Body of pancreas (tissue), 4 donors: ENCODE measurements at regions not wholly inside any gene's neighbourhood (a gene's known extent, or its start where the extent isn't known, plus 50 kb on each side); places are given as distances from the start of the nearest gene placed in this dataset.

Experiments used
- POLR2A ChIP-seq, 3 donors: fragments of 450-650 bp; IDR thresholded peaks; one replicate each; pipeline ENCODE4 v1.6.1; 2016; ENCODE audit warnings: antibody characterized with exemption in 3 of 3, mild to moderate bottlenecking in 2 of 3
- TF ChIP-seq, protein P1 (sequence below), 7 experiments: fragments of 450-650 bp in 4 of 7; fragments of 200-600 bp in 3 of 7; sonication (generic) in 3 of 7; IDR thresholded peaks; one replicate each; pipeline ENCODE4 v1.5.1; 2016 to 2019; ENCODE audit warnings: antibody characterized with exemption in 7 of 7

DNA sequence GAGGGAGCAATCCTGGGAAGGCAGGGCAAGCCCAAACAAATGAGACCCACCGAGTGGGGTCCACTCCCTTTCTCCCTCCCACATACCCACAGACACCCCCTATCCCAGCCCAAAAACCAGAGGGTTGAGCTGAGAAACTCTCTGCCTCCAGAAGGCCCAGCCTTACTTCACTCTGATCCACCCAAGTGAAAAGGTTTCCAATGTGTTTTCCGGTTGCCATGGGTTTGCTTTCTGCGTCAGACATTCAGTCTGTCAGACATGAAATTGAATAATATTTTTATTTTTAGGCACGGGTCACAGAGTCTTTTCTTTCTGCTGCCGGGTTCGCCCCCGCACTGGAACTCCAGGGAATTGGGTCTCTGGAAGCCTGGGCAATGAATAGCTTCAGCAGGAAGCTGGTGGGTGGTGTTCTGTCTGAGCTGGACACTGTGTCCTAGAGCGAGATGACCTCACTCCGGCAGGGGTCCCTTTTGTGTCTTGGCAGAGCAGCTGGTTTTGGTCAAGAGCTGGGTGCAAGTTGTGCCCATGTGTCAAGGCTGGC lies 69.8 kb upstream of the CLMN start:
- TF ChIP-seq, protein P1, sequence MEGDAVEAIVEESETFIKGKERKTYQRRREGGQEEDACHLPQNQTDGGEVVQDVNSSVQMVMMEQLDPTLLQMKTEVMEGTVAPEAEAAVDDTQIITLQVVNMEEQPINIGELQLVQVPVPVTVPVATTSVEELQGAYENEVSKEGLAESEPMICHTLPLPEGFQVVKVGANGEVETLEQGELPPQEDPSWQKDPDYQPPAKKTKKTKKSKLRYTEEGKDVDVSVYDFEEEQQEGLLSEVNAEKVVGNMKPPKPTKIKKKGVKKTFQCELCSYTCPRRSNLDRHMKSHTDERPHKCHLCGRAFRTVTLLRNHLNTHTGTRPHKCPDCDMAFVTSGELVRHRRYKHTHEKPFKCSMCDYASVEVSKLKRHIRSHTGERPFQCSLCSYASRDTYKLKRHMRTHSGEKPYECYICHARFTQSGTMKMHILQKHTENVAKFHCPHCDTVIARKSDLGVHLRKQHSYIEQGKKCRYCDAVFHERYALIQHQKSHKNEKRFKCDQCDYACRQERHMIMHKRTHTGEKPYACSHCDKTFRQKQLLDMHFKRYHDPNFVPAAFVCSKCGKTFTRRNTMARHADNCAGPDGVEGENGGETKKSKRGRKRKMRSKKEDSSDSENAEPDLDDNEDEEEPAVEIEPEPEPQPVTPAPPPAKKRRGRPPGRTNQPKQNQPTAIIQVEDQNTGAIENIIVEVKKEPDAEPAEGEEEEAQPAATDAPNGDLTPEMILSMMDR (IDR thresholded peaks at IDR 0.05) = no peak
- TF ChIP-seq POLR2A (IDR thresholded peaks at IDR 0.05) = no peak
